K562 (cell line): ENCODE measurements at regions not wholly inside any gene's neighbourhood (a gene's known extent, or its start where the extent isn't known, plus 50 kb on each side); places are given as distances from the start of the nearest gene placed in this dataset.

Experiments
- ATAC-seq: fragments of 200-7000 bp; cut with Tn5 transposase; 3 replicates; pipeline ENCODE4 v1.9.1; 2020; ENCODE audit warnings: moderate library complexity
- BruUV-seq: library from RNA; stranded (reverse); fragments of 400-500 nt; replicated peaks from 2 replicates; lab custom pipeline; 2021; lab: Mats Ljungman, UMichigan
- CTCF ChIA-PET: fragments of 300-600 bp; formaldehyde crosslinking; extraction: SDS; loops from one replicate; lab custom pipeline; 2021; ENCODE audit warnings: low intra/inter-chr PET ratio; lab: Yijun Ruan, JAX
- POLR2A ChIA-PET: fragments of 300-600, 350-650 bp; sonication (Branson Sonifier 250); formaldehyde crosslinking; extraction: SDS; loops from one replicate; lab custom pipeline; 2021; ENCODE audit warnings: antibody characterized with exemption, inconsistent platforms; lab: Yijun Ruan, JAX
- DNase-seq, 4 experiments: peaks; one replicate each; pipeline versions ENCODE4 v3.0.0 to v3.0.0-alpha.2; 2011 to 2018; ENCODE audit warnings: low spot score in 3 of 4, mixed read lengths in 3 of 4; ENCODE audit errors: extremely low read depth in 1 of 4
- FAIRE-seq: peaks from 2 replicates; lab custom pipeline; 2011; peaks lifted over from hg19 to GRCh38; lab: Jason Lieb, UNC
- H2AFZ ChIP-seq: 2 replicates; pipeline ENCODE4 v1.6.0; 2011; ENCODE audit warnings: low read depth, low read length, control low read depth, inconsistent platforms
- H3K27ac ChIP-seq: fragments of 200-600 bp; 3 replicates; pipeline ENCODE4 v1.8.0; 2011; ENCODE audit warnings: low read depth, mild to moderate bottlenecking, control low read depth, inconsistent platforms, low read length, moderate library complexity, mixed read lengths; ENCODE audit errors: extremely low read depth
- H3K27me3 ChIP-seq, 2 experiments: fragments of 300-600 bp in 1 of 2; 2 replicates in 1 of 2; 3 replicates in 1 of 2; pipeline versions ENCODE4 v1.6.0 to v1.8.0; 2011; ENCODE audit warnings: inconsistent platforms in 2 of 2, low read length in 2 of 2, mild to moderate bottlenecking in 1 of 2, mixed read lengths in 1 of 2, moderate library complexity in 1 of 2; ENCODE audit not compliant: control insufficient read depth in 2 of 2, insufficient read depth in 2 of 2
- H3K36me3 ChIP-seq: fragments of 300-600 bp; 3 replicates; pipeline ENCODE4 v1.8.0; 2011; ENCODE audit warnings: mild to moderate bottlenecking, low read length, inconsistent platforms; ENCODE audit not compliant: control insufficient read depth, insufficient read depth
- H3K4me1 ChIP-seq, 2 experiments: fragments of 200-600 bp in 1 of 2; replicated peaks in 1 of 2; 2 replicates in 1 of 2; 3 replicates in 1 of 2; pipeline versions ENCODE4 v1.5.1 to v1.8.0; 2011; ENCODE audit warnings: inconsistent platforms in 2 of 2, low read length in 2 of 2, mild to moderate bottlenecking in 1 of 2, mixed read lengths in 1 of 2, moderate library complexity in 1 of 2; ENCODE audit not compliant: control insufficient read depth in 2 of 2, insufficient read depth in 2 of 2
- H3K4me2 ChIP-seq: 2 replicates; pipeline ENCODE4 v1.6.1; 2011; ENCODE audit warnings: low read length, control low read depth, inconsistent platforms, mixed read lengths; ENCODE audit not compliant: insufficient read depth
- H3K4me3 ChIP-seq: fragments of 200-600 bp; sonication (generic), shearing (Covaris generic); 2 replicates; pipeline ENCODE4 v1.5.1; 2016; ENCODE audit warnings: control low read depth, inconsistent platforms
- H3K79me2 ChIP-seq: fragments of 200-600 bp; 3 replicates; pipeline ENCODE4 v1.8.0; 2011; ENCODE audit warnings: low read length, inconsistent platforms; ENCODE audit not compliant: control insufficient read depth, insufficient read depth
- H3K9ac ChIP-seq, 2 experiments: 2 replicates each; pipeline versions ENCODE4 v1.6.0 to v1.6.1; 2011; ENCODE audit warnings: low read depth in 2 of 2, low read length in 2 of 2, control low read depth in 1 of 2, inconsistent platforms in 1 of 2, mild to moderate bottlenecking in 1 of 2, mixed read lengths in 1 of 2; ENCODE audit not compliant: insufficient read depth in 1 of 2
- H3K9me1 ChIP-seq: one replicate; pipeline ENCODE4 v1.6.0; 2011; ENCODE audit warnings: inconsistent platforms, mild to moderate bottlenecking, low read length, moderate library complexity; ENCODE audit not compliant: control insufficient read depth, insufficient read depth
- H3K9me3 ChIP-seq: replicated peaks from 2 replicates; pipeline ENCODE4 v1.5.1; 2011; ENCODE audit warnings: low read depth, low read length, inconsistent platforms; ENCODE audit not compliant: control insufficient read depth, insufficient read depth
- H4K20me1 ChIP-seq: replicated peaks from 2 replicates; pipeline ENCODE4 v1.6.1; 2011; ENCODE audit warnings: low read length, inconsistent platforms, mixed read lengths; ENCODE audit not compliant: control insufficient read depth, insufficient read depth
- FOXA3 ChIP-seq, 2 experiments: fragments of 450-650 bp in 1 of 2; sonication (generic) in 1 of 2; formaldehyde crosslinking; IDR thresholded peaks in 1 of 2; conservative IDR thresholded peaks in 1 of 2; 2 replicates each; pipeline versions ENCODE4 v1.4.0 to v1.8.0; 2020 to 2022; ENCODE audit warnings: mild to moderate bottlenecking in 2 of 2, missing genetic modification reagents in 1 of 2
- TBL1XR1 ChIP-seq, 2 experiments: IDR thresholded peaks; 2 replicates each; pipeline ENCODE4 v1.6.1; 2012; ENCODE audit warnings: improper control_type of control experiment in 2 of 2, low read length in 2 of 2, mild to moderate bottlenecking in 1 of 2
- TBP ChIP-seq: optimal IDR thresholded peaks from 2 replicates; pipeline ENCODE3; 2011; ENCODE audit warnings: low read depth, low read length, improper control_type of control experiment
- ZFP1 ChIP-seq: fragments of 450-650 bp; formaldehyde crosslinking; IDR thresholded peaks from 2 replicates; pipeline ENCODE4 v1.4.0; 2020; ENCODE audit warnings: mild to moderate bottlenecking, mixed read lengths
- WGBS: fragments of 100-300 bp; shearing (Covaris generic); methylation state at CpG from one replicate; pipeline ENCODE4 v1.1.6; 2016; ENCODE audit warnings: low coverage, mixed read lengths; ENCODE audit not compliant: insufficient coverage; ENCODE audit errors: missing lambda C conversion rate; 5-methylcytosine and 5-hydroxymethylcytosine counted together
- in situ Hi-C: fragments of 300-500 bp; cut with MboI; formaldehyde crosslinking; loops from 4 replicates; pipeline ENCODE4 v1.15.0; 2018; ENCODE audit warnings: inconsistent platforms, mixed read lengths
- intact Hi-C: fragments of 100-400 bp; cut with micrococcal nuclease; formaldehyde crosslinking; loops from 2 replicates; pipeline ENCODE4 v1.14.2; 2022

DNA sequence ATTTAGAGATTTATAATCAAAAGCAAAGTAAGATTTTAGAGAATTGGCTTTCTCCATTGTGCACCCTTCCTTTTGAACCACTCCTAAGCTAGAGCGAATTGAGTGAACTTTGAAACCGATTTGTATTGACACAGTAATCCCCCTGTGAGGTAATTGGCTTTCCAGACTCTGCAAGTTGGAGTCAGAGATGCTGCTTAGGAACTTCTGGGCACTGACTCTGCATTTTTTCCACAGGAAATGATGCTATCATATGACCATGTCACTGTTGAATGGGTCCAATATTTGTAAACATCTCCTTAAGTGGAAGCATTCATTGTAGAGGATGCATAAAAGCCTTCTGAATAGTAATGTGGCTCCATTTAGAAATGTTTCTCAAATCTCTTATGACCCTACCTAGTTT, 394.4 kb upstream of the ZNF608 start:
- no peaks in the 10 kb centered on the region for H3K27me3 ChIP-seq
- H4K20me1 ChIP-seq, result no peaks in the 10 kb centered on the region
- no peak for DNase-seq
- H3K4me3 ChIP-seq, result no peak overlapping the region
- H3K4me2 ChIP-seq, result no peak overlapping the region
- ChIA-PET CTCF (no interaction called here), POLR2A (no interaction called here)
- no peaks in the 10 kb centered on the region for H3K9me1 ChIP-seq
- no peaks in the 10 kb centered on the region for H3K36me3 ChIP-seq
- no peak overlapping the region for H3K27ac ChIP-seq
- H3K9ac ChIP-seq, result no peak overlapping the region
- no peak for ATAC-seq
- no peak for FAIRE-seq
- no peak for TF ChIP-seq TBP
- no peak for TF ChIP-seq FOXA3 (CRISPR knock-in tag; conservative IDR thresholded peaks at IDR 0.05 in 1 of 2, IDR thresholded peaks at IDR 0.05 in 1 of 2)
- TF ChIP-seq ZFP1 (CRISPR knock-in tag), result no peak
- intact Hi-C loops (no loop called here), in situ Hi-C loops (no loop called here)
- 2% methylated on average over 2 of the region's 2 CpGs for WGBS
- BruUV-seq, result no TSS peak
- H3K4me1 ChIP-seq, result no peaks in the 10 kb centered on the region
- H3K9me3 ChIP-seq, result no peaks in the 10 kb centered on the region
- no peak overlapping the region for H2AFZ ChIP-seq
- H3K79me2 ChIP-seq, result no peaks in the 10 kb centered on the region

DNA sequence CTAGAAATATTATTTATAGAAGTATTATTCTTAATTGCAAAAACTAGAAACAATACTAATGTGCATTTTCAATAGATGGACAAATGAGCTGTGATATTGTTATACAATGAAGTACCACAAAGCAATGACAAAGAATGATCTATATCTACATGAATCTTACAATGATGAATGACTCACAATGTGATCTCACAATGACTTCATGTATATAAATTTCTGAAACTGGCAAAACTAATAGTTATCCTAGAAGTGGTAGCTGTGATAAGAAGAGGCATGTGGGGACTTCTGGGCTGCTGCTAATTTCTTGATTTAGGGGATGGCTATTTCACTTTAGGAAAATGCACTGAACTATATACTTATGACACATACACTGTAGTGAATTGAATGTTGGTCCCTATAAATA, 396.0 kb upstream of the ZNF608 start:
- Histone ChIP-seq H3K9me1 (no peaks in the 10 kb centered on the region), H3K27me3 (no peaks in the 10 kb centered on the region), H3K79me2 (no peaks in the 10 kb centered on the region), H4K20me1 (no peaks in the 10 kb centered on the region), H3K9ac (no peak overlapping the region), H2AFZ (no peak overlapping the region), H3K27ac (no peak overlapping the region), H3K4me2 (no peak overlapping the region), H3K4me1 (no peaks in the 10 kb centered on the region), H3K9me3 (no peaks in the 10 kb centered on the region), H3K36me3 (no peaks in the 10 kb centered on the region), H3K4me3 (no peak overlapping the region)
- ChIA-PET POLR2A (no interaction called here), CTCF (no interaction called here)
- no TSS peak for BruUV-seq
- no peak for TF ChIP-seq TBL1XR1 (IDR thresholded peaks at IDR 0.05; ENCODE audit: low read length in 2 of 2)
- in situ Hi-C loops (no loop called here), intact Hi-C loops (no loop called here)
- ATAC-seq, result no peak
- no peak for FAIRE-seq
- DNase-seq, result no peak
